HG02852 (cell line): ENCODE measurements at regions not wholly inside any gene's neighbourhood (a gene's known extent, or its start where the extent isn't known, plus 50 kb on each side); places are given as distances from the start of the nearest gene placed in this dataset.
"Not testable (repeated sequence)": the region's sequence is repeated elsewhere in the genome, so short reads cannot be mapped to it uniquely, and the experiment has no call there.

Experiments
- ATAC-seq: cut with Tn5 transposase; IDR thresholded peaks from one replicate; pipeline ENCODE4 v1.9.1; 2021; ENCODE audit warnings: mild to moderate bottlenecking, moderate library complexity; ENCODE audit not compliant: unreplicated experiment

DNA sequence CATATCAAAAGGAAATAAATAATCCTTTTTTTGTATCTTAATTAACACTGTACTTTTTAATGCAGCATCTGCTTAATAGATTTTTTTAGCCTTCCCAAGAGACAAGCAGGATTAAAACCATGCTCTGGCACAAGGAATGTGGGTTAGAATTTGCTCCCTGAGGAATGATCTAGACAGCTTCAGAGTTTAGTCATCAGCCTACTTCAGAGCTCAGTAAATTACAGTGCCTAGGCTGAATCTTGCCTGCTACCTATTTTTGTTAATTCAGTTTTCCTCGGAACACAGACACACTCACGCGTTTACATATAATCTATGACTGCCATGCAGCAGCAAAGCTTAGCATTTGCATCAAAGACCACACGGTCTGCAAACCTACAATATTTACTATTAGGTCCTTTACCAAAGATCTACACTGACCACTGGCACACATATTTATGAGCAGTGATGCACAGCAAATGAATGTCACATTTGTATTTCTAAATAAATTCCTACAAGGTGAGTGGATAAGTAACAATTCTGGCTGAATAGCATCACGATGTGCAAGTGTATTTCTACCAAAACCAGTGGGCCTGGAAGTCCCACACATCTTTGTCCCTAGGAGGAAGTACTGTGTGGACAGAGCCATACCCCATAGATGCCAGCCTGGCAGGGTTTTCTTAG is 309.8 kb upstream of the TMEM132C start:
- ATAC-seq, result no peak

DNA sequence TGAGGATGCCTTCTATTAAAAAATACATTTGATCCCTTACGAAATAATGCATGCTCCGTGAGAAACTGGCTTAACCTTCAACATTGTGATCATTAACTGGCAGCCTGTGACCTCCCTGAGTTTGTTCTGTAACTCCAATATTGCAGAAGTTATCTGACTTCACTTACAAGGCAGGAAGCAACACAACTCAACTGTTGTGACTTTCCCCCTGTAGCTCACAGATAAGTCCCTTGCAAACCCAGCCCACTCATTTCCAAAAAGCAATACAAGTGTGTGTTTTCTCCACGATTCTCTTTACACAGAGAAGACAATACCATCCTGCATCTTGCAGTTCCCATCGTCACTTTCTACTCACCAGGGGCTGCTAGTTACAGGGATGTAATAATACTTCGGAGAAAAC is 304.7 kb upstream of the TMEM132C start:
- ATAC-seq, result no peak

DNA sequence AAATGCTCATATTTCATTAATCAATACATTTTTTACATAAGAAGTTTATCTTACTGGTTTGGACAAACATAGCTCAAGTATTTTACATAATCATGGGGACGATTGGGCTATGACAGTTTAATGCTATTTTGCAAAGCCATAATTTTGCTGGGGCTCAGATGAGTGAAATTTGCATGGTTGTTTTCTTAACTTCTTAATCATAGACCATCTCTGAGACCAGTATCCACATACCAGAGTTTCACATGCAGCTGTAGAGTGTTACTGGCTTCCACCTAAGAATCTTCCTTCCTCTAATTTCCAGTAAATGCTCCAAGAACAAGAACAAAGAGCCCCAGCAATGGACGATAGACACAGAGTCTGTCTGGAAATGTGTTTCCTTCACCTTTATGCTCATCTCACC is 303.0 kb upstream of the TMEM132C start:
- no peak for ATAC-seq

DNA sequence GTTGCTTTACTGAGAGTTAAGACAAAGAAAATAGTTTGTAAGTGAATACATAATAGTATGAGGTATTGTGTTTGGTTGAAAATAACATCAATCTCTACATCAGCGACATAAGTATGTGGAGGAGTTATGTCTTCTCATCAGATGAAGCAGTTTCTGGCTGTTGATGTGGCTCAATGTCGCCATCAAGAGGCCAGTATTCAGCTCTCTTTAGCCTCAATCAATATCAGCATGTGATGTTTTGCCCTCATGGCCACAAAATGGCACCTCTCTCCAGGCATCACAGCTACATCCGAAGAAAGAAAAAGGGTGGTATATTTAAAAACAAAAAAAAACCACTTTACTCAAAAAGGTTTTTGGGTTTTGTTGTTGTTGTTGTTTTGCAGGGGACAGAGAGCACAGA is 302.3 kb upstream of the TMEM132C start:
- ATAC-seq, result no peak

DNA sequence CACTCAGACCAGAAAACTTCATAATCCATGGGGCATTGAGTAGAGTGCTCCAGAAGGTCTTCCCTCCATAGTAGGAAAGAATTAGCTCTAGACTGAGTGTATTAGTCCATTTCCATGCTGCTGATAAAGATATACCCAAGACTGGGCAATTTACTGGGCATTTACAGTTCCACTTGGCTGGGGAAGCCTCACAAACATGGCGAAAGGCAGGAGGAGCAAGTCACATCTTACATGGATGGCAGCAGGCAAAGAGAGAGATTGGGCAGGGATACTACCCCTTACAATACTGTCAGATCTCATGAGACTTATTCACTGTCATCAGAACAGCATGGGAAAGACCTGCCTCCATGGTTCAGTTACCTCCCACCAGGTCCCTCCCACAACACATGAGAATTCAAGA is 300.6 kb upstream of the TMEM132C start:
- ATAC-seq, result no peak

DNA sequence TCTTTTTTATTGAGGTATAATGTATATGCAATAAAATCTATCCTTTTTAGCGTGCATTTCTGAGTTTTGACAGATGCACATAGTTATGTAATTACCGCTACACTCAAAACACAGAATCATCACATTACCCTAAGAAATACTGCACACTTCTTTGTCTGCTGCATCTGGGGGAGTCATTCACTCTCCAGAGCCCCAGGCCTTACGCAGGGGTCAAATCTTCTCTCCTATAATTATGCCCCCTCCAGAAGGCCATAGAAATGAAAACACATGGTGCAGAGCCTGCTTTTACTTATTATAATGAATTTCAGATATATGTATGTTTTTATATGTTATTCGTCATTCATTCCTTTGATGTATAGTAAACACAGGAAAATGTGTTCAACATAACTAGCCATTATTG is 296.5 kb upstream of the TMEM132C start:
- no peak for ATAC-seq

DNA sequence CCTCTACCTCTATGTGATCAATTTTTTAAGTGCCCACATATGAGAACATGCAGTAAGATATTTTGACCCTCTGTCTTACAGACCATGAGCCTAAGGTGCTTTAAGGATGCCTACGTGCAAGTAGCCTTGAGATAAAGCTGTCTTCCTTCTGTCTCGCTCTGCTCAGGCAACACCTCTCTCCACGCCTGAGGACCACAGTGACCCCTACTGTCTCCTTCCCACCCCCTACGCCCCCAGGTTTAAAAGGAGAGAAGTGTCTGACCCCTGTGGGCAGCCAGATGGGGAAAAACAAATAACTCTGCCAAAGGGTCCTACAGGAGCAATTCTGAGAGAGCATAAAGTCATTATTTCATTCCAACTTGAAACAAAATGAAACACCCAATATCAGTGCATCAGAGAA is 286.4 kb upstream of the TMEM132C start:
- no peak for ATAC-seq

DNA sequence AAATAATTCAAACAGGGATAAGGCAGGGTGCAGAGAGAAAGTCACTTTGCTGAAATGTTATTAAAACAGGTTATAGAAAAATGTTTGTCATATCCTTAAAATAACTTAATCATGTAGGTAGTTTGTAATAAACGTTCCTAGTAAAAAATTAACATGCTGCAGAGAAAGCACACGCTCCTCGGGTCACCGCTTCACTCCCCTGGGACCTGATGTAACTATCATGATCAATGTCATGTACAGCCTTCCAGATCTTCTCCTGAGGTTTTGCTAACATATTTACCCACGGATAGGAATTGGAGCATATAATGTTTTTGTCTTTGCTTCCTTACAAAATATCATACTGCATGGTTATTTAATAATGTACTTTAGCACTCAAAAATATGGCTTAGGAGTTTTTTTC is 285.1 kb upstream of the TMEM132C start:
- ATAC-seq, result no peak

DNA sequence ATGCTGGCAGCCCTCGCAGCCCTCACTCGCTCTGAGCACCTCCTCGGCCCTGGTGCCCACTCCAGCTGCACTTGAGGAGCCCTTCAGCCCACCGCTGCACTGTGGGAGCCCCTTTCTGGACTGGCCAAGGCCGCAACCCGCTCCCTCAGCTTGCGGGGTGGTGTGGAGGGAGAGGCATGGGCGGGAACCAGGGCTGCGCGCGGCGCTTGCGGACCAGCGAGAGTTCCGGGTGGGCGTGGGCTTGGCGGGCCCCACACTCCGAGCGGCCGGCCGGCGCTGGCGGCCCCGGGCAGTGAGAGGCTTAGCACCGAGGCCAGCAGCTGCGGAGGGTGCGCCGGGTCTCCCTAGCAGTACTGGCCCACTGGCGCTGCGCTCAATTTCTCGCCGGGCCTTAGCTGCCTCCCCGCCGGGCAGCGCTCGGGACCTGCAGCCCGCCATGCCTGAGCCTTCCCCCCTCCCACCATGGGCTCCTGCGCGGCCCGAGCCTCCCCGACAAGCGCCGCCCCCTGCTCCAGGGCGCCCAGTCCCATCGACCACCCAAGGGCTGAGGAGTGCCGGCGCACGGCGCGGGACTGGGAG is 283.7 kb upstream of the TMEM132C start:
- not testable (repeated sequence) for ATAC-seq

DNA sequence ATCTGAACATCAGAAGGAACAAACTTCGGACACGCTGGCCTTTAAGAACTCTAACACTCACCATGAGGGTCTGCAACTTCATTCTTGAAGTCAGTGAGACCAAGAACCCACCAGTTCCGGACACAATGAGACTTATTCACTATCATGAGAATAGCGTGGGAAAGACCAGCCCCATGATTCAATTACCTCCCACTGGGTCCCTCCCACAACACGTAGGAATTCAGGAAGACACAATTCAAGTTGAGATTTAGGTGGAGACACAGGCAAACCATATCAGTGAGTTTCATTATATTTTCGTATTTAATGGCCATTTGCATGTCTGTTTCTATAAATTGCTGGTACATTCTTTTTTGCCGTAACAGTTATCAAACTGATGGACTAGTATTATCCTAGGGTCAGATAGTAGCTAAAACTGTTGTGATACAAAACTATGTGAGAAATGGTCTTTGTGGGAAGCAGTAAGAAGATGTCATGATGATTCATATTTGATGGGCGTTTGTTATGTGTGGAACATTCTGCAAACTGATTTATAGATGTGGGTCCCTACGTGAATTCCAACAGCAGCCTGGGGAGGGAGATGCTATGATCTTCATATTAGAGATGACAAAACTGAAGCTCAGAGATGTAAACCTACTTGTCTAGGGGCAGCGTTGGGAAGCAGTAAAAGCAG is 282.4 kb upstream of the TMEM132C start:
- ATAC-seq, result no peak

DNA sequence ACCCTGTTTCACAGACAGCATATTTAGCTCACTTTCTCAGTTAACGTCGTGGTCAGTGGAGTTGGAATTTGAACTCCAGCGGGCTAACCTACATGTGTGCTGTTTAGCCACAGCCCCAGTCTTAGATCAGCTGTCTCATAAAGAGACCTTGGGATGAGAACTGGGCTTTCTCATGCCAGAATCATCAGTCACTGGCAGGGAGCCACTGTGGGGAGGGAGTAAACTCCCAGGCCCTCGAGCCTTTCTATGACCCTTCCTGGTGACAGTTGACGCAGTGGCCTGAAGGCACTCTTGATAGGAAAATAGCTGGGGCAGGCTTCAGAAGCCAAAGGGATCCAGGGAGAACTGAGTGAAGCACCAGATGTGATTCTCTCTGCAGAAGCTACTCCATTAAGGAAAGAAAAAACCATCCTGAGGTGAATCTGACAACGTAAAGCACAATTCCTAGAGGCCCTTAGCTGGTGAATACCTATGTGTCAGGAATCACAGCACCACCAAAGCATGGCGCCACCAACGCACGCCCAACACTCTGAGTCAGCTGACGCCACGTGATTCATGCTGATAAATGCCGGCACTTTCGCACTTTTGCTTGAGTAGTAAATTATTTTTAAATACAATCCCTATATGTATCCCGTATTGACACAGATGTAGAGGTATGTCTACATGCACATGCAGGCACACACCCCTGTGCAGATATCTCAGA is 279.6 kb upstream of the TMEM132C start:
- ATAC-seq, result no peak

DNA sequence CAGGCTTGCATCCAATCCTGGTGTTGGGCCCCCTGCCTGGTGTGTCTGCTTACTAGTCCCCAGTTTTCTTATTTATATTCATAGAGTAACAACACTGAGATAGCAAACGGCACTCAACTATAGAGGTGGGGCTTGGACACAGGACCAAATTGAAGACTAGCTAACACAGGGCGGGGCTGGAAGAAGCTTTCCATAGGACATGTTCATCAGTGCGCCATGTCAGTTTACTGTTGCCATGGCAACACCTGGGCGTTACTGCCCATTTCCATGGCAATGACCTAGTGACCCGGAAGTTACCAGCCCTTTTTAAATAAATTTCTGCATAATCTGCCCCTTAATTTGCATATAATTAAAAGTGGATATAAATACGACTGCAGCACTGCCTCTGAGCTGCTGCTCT is 275.5 kb upstream of the TMEM132C start:
- no peak for ATAC-seq

DNA sequence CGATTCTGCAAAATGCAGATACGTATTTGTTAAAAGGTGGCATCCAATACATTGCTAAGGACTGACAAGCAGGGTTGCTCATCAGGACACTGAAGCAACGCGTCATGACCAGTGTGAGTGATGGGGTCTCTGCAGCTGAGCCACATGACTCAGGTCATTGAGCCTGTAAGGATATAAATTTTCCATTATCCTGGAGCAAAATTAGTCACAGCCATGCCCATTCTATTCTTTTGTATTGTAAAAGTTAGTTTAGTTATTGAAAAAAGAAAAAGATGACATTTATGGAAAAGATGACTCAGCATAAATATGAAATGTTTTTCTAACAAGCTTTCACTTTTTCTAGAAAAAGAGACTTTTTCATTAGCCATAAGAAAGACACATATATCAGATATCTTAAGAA is 268.0 kb upstream of the TMEM132C start:
- ATAC-seq, result no peak

DNA sequence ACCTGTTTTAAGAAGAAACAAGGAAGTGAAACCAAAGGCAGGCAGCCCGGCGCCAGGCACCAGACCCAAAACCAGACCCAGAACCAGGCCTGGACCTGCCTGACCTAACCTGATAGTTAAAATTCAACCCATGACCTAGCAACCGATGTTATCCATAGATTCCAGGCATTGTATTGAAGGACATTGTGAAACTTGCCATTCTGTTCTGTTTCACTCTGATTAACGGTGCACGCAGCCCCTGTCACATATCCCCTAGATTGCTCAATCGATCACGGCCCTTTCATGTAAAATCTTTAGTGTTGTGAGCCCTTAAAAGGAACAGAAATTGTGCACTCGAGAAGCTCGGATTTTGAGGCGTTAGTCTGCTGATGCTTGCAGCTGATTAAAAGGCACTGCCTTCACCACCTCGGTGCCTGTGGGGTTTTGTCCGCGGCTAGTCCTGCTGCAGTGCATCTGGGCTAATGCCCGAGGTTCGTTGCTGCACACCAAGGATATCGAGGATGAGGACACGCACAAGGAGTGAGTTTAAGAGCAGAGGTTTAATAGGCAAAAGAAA is 262.5 kb upstream of the TMEM132C start:
- ATAC-seq, result no peak

DNA sequence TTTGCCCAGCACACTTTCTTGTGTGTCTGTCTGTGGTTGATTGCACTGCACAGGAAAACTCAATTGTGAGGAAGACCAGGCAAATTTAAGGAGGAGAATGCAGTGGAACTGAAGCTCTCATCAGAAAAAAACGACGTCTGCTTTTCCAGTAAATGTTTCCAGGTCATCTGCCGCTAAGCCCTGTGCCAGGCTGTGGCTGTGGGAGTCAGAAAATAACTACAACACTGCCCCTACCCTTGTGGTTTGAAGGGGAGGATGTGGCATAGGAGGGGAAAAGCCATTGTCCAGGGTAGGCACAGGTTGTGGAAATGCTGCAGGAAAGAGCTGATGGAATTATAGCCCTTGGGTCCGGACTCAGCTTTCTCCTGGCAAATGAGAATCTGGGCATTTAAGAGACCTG is 259.7 kb upstream of the TMEM132C start:
- ATAC-seq, result no peak

DNA sequence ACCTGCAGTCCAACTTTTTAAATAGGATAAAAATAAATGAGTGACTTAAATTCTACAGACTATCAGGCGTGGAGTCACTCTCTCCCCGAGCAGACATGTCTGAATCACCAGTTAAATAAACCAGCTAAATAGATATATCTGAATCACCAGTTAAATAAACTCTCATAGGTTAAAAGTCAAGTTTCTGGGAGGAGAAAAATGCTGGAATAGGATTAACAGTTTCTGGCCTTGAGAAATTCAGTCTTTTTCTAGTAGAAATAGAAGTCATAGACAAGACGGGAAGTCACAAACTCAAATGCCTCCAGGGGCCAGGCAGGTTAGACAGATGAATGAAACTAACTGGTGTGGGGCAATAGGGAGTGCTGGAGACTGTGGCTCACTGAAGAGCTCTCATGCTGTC is 258.6 kb upstream of the TMEM132C start:
- ATAC-seq, result no peak

DNA sequence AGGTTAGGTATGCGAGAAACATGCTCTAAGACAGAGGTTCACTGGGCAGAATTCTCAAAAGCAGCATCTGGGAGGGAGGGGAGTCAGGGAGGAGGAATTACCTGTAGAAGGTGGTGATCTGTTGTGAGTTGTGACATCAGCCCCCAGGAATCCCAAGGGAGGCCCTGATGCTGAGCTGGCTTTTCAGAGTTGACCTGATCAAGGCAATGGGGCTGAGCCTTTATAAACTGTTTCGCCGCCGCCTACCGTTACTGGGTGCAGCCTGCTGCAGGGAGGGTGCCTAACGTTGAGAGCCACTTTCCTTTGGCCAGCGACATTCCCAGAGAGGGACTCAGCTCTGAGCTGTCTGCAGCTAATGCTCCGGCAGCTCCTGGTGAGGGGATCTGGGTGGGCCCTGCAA is 257.9 kb upstream of the TMEM132C start:
- ATAC-seq, result no peak

DNA sequence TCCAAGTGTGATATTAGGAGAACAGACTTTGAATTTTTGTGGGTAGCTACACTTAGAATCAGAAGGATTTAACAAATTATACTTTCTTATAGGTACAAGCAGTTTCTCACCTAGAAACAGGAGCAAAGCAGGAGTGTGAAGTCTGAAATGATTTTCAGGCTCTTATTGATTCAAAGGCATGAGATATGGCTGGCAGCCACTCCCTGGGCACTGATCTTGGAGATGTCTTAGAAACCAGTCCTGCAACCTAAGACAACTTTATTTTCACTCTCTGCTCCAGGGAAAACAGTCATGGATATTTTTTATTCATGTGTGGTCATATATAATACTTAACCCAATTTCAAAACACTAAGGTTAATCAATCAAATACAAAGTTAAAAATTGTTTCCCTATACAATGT is 254.9 kb upstream of the TMEM132C start:
- ATAC-seq, result no peak

DNA sequence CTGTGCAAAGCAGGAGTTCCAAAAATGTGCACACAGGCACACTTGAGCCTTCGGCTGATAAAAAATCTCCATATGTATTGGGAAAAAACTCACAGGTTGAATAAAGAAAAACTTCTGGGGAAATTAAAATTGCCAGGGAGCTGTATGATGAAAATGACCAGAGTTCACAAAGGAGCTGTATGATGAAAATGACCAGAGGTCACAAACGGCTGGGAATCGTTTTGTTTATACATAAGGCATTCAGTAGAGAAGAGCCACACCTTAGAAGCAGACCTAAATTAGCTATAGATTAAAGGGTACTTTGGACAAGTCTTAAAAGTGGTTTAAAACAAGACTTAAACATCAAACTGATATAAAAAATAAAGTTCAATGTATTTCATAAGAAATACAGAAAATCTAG is 251.7 kb upstream of the TMEM132C start:
- ATAC-seq, result no peak

DNA sequence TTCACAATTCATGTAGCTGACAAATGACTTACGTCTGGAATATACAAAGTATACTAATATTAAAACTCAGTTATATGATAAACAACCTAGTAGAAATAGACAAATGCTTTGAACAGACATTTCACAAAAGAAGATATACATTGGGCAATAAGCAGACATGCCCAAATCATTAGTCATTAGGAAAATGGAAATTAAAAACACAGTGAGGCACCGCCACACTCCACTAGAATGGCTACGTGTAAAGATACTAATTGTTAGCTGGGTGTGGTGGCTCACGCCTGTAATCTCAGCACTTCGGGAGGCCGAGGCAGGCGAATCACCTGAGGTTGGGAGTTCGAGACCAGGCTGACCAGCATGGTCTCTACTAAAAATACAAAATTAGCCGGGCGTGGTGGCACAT is 248.9 kb upstream of the TMEM132C start:
- ATAC-seq, result no peak

DNA sequence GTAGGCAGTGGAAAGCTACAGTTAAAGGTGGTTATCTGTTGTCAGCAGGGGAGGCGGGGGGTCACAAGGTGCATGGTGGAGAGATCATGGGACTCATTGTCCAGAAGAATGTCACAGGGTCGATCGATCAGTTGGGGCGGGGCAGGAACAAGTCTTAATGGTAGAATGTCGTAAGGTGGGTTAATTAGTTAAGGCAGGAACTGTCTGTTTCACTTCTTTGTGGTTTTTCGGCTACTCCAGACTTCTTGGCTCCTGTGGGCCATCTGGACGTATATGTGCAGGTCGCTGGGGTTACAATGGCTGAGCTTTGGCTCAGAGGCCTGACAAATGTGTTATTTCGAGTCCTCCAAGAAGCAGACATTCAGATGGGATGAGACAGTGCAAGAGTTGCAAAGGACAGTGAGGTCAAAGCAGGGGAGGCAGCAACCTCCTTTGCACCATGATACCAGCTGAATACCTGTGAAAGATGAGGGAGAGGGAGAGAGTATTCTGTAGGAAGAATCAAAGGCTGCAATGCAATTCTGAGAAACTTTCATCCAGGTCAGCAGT is 246.9 kb upstream of the TMEM132C start:
- ATAC-seq, result no peak
